ENCODE measurements at regions not wholly inside any gene's neighbourhood (a gene's known extent, or its start where the extent isn't known, plus 50 kb on each side); places are given as distances from the start of the nearest gene placed in this dataset.

DNA sequence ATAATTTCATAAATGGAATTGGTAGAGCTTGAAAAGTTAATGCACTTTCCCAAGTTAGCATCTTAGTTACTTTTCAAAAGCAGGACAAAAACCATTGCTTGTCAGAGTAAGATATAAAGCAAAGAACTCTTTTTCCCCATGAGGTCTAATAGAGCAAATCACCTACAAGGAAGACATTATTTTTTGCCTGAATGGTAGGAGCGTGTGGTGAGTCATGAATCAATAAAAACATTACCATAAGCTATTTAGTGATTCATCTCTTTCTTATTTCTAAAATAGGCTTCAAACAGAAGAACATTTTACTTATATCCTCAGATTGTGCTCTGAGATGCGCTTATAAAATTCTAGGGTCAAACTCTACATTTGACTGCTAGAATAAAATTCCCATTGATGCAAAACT is 109.4 kb upstream of the GPRIN3 start:
- DNase-seq = no peak

DNA sequence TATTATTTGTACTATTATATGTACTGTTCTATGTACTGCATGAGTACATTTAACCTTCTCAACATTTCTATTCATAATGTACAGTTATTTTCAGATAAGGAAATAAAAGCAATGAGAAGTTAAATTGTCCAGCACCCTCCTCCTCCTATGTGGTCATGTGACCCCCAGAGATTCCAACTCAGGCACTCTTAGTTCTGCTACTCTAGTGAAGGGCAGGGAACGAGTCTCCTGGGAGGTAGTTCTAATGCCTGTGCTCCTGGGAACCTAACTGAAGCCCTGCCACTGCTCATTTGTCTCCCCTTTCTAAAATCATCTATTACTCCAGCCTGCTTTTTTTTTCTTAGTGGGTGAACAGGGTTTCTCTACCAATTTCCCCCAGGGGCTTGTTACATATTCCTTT is 105.9 kb upstream of the GPRIN3 start:
- no peak for DNase-seq

DNA sequence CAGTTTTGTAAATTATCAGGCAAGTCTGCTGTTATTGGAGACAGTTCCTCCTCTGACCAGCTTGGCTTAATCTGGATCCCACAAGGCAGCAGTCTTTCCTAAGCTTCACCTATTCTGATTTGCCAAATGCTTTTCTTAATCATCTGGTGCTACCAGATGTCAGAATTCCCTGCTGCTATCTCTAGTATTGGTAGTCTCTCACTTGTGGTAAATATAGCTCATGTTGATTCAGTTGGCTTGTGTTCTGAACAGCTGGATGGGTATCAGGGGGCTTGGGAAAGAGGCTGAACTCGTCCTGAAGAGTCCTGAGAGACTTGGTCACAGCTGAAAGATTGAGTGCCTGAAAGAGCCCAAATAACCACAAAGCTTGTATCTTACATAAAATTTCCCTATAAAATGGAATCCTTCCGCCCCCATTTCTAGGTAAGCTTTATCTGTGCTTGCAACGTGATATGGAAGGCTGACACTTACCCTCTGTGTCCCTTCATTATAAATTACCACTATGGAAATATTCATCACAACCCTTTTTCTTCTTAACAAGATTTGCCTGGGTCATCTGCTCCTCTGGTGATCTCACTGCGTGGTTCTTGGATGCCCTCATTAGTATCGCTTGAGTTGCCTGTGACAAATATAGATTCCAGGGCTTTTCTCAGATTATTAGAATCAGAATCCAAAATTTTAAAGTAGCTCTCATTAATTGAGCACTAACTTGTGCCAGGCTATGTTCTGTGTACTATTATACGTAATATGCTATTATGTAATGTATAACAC is 104.1 kb upstream of the GPRIN3 start:
- DNase-seq = no peak

- DNase-seq = no peak
Measured at GRCh38 chr4:89410687-89411086, 103.1 kb upstream of the GPRIN3 start.

- DNase-seq = no peak
Measured at GRCh38 chr4:89404530-89404929, 96.9 kb upstream of the GPRIN3 start.

DNA sequence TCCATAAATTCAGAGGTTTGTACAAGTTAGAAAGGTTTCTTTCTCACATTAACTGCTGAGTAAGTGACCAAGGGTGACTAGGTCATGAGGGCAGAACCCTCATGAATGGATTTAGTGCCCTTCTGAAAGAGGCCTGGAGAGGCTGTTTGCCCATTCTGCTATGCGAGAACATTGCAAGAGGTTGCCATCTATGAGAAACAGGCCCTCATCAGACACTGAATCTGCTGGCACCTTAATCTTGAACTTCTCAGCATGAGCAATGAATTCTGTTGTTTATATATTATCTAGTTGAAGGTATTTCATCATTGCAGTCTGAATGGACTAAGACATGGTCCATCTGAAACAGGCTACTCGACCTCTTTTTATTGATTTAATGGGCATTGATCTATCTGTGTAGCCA is 96.2 kb upstream of the GPRIN3 start:
- no peak for DNase-seq

- DNase-seq = no peak
Measured at GRCh38 chr4:89400287-89401035, 92.9 kb upstream of the GPRIN3 start.

GRCh38 chr4:89398644-89399043 is 91.0 kb upstream of the GPRIN3 start:
- DNase-seq = no peak

DNA sequence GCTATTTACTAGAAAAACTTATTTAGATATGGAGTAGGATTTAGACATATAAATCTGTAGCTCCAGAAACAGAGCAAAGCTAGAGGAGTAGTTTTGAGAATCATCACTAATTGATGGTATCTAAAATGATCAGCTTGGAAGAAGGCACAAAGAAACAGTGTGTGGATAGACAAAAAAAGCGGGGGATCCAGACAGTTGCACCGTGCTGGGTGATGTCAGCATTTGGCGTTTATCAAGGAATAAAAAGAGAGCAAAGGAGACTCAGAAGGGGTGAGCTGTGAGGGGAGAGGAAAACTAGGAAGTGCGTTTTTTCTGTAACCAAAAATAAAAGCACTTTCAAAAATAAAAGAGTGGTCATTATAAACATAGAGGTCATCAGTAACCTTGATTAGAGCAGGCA is 90.5 kb upstream of the GPRIN3 start:
- DNase-seq = no peak

DNA sequence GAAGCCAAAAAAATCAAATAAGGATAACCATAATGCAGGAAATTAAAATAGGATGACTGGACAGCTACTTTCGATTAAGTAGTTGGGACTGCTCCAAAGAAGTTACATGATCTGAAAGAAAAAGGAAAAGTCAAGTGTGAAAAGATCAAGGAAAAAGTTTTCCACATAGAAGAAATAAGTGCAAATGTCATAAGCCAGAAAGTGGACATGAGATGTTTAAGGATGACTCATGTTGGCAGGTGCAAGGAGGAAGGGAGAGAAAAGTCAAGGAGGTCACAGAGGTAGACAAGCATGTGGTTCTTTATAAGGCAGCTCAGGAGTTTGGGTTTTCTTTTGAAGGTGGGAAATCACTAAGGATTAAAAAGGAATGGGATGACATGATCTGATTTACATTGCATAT is 89.8 kb upstream of the GPRIN3 start:
- no peak for DNase-seq

DNA sequence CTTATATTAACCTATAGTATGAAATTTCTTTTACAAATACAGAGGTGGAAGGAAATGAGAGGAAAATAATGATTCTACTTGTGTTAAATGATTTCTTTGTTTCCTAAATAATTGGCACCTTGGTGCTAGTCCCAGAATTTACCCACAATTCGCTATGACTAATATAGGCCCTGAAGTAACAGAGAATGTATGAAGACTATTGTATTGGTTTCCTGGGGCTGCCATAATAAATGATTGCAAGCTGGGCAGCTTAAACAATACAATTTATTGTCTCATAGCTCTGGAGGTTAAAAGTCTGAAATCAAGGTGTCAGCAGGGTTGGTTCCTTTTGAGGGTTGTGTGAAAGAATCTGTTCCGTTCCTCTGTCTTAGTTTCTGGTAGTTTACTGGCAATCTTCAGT is 74.8 kb upstream of the GPRIN3 start:
- DNase-seq = no peak

- no peak for DNase-seq
Measured at GRCh38 chr4:89380980-89381379, 73.4 kb upstream of the GPRIN3 start.

DNA sequence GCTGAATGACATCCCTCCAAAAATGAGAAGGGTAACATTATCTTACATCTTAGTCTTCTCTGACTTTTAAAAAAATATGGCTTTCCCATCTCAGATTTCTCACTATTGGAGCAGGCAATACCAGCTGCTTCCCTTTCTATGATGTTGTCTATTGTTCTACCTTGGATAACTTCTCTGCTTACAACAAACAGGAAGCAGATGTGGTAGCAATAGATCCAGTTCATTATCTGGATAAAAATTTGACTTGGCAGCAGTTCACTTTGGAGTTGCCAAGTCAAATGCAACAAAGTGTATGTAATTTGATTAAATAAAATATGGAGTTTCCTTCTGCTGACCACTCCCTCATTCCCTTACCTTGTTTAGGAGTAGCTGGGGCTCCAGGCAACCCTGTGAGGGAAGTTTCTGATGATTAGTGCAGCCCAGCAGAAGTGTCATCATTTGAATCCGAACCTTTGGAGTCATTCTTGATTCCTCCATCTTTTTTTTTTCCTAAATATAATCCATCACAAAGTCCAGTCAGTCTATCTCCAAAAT is 72.0 kb upstream of the GPRIN3 start:
- DNase-seq = no peak

GRCh38 chr4:89373394-89373793 is 65.8 kb upstream of the GPRIN3 start:
- DNase-seq = no peak

DNA sequence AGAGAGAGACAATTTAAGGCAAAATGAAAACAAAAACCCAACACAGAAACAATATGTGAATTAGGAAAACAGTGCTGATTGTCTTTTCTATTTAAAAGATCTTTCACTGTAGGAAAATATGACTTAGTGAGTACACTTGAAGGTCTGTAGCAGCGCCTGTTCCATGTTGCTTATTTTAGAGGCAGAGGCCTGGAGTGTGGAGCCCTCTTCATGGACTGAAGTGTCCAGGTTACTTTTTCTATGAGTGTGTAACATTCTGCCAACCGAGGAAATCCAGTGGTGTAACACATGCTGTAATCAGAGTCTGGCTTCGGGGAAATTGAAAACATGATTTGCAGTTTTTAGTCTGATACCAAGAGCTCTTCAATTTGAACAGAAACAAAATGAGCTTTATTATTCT is 64.0 kb upstream of the GPRIN3 start:
- DNase-seq = no peak

GRCh38 chr4:89369581-89369980 is 62.0 kb upstream of the GPRIN3 start:
- no peak for DNase-seq

DNA sequence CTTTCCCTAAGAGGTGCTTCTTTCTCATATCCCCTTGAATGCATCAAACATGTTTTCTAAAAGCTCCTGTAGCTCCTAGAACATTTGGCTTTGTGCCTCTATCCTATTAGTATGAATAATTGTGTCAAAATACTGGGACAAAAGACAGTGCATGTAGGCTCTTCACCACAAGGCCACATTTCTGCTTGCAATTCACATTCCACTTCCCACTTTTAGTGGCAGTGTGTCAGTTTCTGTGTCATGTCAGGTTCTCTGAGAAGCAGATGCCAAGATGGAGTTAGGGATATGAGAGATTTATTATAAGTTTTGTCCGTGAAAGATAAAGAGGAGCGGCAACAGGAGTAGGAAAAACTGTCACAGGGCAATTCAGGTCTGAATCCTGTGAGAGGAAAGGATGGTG is 61.3 kb upstream of the GPRIN3 start:
- DNase-seq = no peak

- no peak for DNase-seq
Measured at GRCh38 chr4:89365776-89366175, 58.2 kb upstream of the GPRIN3 start.

DNA sequence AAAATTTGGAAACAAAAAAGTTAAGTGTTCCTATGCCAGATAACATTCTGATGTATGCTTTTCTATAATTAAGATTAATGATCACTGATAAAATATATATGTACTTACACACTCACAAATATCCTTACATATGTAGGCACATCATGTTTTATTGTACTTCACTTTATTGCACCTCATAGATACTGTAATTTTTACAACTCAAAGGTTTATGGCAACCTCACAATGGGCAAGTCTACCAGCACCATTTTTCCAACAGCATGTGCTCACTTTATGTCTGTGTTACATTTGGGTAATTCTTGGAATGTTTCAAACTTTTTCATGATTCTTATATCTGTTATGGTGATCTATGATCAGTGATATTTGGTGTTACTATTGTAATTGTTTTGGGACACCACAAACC is 57.8 kb upstream of the GPRIN3 start:
- no peak for DNase-seq

DNA sequence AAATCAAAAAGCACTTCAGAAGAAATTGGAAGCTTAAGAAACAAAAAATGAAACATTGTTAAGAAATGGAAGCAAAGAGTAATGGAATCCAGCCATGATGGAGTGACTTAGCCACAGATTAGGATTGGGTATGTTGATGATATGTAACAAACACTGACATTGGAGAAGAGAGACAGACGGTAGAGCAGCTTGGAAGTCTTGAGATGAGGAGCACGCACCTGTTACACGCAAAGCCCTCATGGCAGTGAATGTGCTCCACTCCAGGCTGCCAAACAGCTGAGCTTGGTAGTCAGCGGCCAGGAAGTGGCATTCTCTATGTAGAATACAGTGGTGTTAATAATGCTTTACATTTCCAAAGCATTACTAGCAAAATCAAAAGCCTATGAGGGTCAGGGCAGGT is 56.9 kb upstream of the GPRIN3 start:
- no peak for DNase-seq

DNA sequence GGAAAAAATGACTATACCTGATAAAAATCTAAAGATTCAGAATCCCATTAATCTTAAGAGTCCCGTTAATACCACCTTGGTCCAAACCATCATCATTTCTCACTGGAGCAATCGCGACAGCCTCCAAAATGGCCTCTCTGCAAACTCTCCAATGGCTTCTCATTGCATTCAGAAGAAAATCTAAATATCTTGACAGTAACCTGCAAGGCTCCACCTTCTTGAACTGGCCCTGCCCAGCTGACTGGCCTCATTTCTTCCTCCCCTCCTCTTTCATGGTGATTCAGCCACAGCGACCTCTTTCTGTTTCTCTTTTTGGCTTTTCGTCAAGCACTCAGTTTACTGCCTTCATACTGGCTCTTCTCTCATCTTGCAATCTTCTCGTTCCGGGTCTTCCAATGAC is 56.2 kb upstream of the GPRIN3 start:
- no peak for DNase-seq

- DNase-seq = no peak
Measured at GRCh38 chr4:89358935-89359638, 51.5 kb upstream of the GPRIN3 start.

DNA sequence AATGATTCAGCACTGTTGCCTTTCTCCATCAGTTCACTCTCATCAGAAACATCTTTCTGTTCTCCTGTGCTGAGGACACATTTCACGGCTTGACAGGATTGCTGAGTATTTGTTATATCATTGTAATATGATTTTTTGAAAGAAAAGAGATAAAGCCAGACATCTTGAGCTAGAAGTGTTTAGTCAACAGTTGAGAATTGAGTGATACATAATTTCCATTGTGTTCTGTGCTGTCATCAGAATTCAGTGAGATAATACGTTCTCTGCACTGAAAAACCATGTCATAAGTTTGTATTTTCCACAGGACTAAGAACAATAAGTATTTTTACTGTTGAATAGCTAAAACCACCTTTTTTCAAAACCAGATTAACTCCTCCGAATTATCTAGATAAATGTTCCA is 50.2 kb upstream of the GPRIN3 start:
- DNase-seq = no peak

Data from effector CD4-positive, alpha-beta T cell (primary cell).